ENCODE measurements at regions not wholly inside any gene's neighbourhood (a gene's known extent, or its start where the extent isn't known, plus 50 kb on each side); places are given as distances from the start of the nearest gene placed in this dataset.

GRCh38 chr6:14912226-14912625, 333.6 kb upstream of the JARID2 start:
- DNase-seq (ENCODE audit: low spot score), result no peak
- Histone ChIP-seq H3K27me3 (ENCODE audit: insufficient read depth) (no peaks in the 10 kb centered on the region), H4K20me1 (replicated peaks; ENCODE audit: insufficient read depth) (no peaks in the 10 kb centered on the region), H3K27ac (ENCODE audit: low read depth) (no peak overlapping the region), H3F3A (replicated peaks; ENCODE audit: low read depth) (no peaks in the 10 kb centered on the region), H3K36me3 (ENCODE audit: insufficient read depth) (no peaks in the 10 kb centered on the region), H3K4me3 (no peak overlapping the region), H3K4me2 (no peak overlapping the region), H2AFZ (no peak overlapping the region), H3K9me2 (ENCODE audit: insufficient read depth) (no peaks in the 10 kb centered on the region), H3K4me1 (ENCODE audit: insufficient read depth) (peaks cover 19% of the 10 kb centered on the region), H3K79me2 (replicated peaks; ENCODE audit: insufficient read depth) (0 out of 2 replicates have a peak, but pooled peaks cover 5% of the 10 kb centered on the region)
- Mint-ChIP-seq H3K27ac (no peak overlapping the region), H3K36me3 (ENCODE audit: low read depth) (no peaks in the 10 kb centered on the region; the same call in 2 of the 3 replicates), H3K27me3 (ENCODE audit: insufficient read depth, low read depth, poor library complexity) (no peaks in the 10 kb centered on the region), H3K4me1 (peaks cover 9% of the 10 kb centered on the region), H3K4me3 (no peak overlapping the region), H3K9me3 (no peaks in the 10 kb centered on the region; the same call in 2 of the 3 replicates)
- no peak for ATAC-seq
- TF ChIP-seq ZNF331 (CRISPR knock-in tag; IDR thresholded peaks at IDR 0.05; ENCODE audit: low read depth), result no peak
- no peak for TF ChIP-seq CTCF (conservative IDR thresholded peaks at IDR 0.05; ENCODE audit: low read depth in 2 of 2)
- no peak for TF ChIP-seq EZH2phosphoT487 (IDR thresholded peaks at IDR 0.05; ENCODE audit: unreplicated experiment)
- no peak for TF ChIP-seq POLR2AphosphoS5 (IDR thresholded peaks at IDR 0.05; ENCODE audit: low read depth)
- TF ChIP-seq JUNB (IDR thresholded peaks at IDR 0.05; ENCODE audit: unreplicated experiment), result no peak

GRCh38 chr6:14912706-14913105, 333.2 kb upstream of the JARID2 start:
- H3K36me3 Mint-ChIP-seq (ENCODE audit: low read depth), result no peaks in the 10 kb centered on the region; the same call in 2 of the 3 replicates
- Histone ChIP-seq H3K4me1 (ENCODE audit: insufficient read depth) (peaks cover 19% of the 10 kb centered on the region), H3K9me2 (ENCODE audit: insufficient read depth) (no peaks in the 10 kb centered on the region), H3K4me2 (no peak overlapping the region), H3K27ac (ENCODE audit: low read depth) (no peak overlapping the region), H3K79me2 (replicated peaks; ENCODE audit: insufficient read depth) (0 out of 2 replicates have a peak, but pooled peaks cover 4% of the 10 kb centered on the region), H3K4me3 (no peak overlapping the region), H4K20me1 (replicated peaks; ENCODE audit: insufficient read depth) (no peaks in the 10 kb centered on the region), H3F3A (replicated peaks; ENCODE audit: low read depth) (no peaks in the 10 kb centered on the region), H3K27me3 (ENCODE audit: insufficient read depth) (no peaks in the 10 kb centered on the region), H3K36me3 (ENCODE audit: insufficient read depth) (no peaks in the 10 kb centered on the region), H2AFZ (no peak overlapping the region)
- H3K27me3 Mint-ChIP-seq (ENCODE audit: insufficient read depth, low read depth, poor library complexity), result peaks cover 1% of the 10 kb centered on the region
- TF ChIP-seq JUNB (IDR thresholded peaks at IDR 0.05; ENCODE audit: unreplicated experiment) (no peak), ZNF462 (CRISPR knock-in tag; IDR thresholded peaks at IDR 0.05) (no peak), ZNF331 (CRISPR knock-in tag; IDR thresholded peaks at IDR 0.05; ENCODE audit: low read depth) (no peak), EZH2phosphoT487 (IDR thresholded peaks at IDR 0.05; ENCODE audit: unreplicated experiment) (no peak), POLR2AphosphoS5 (IDR thresholded peaks at IDR 0.05; ENCODE audit: low read depth) (no peak)
- DNase-seq (ENCODE audit: low spot score), result no peak
- H3K9me3 Mint-ChIP-seq, result no peaks in the 10 kb centered on the region; the same call in 2 of the 3 replicates
- no peak overlapping the region for H3K27ac Mint-ChIP-seq
- peaks cover 9% of the 10 kb centered on the region for H3K4me1 Mint-ChIP-seq
- ATAC-seq, result no peak
- no peak overlapping the region for H3K4me3 Mint-ChIP-seq
